Sciatic nerve (tissue), 2 donors: ENCODE measurements at regions not wholly inside any gene's neighbourhood (a gene's known extent, or its start where the extent isn't known, plus 50 kb on each side); places are given as distances from the start of the nearest gene placed in this dataset.
"Not testable (repeated sequence)": the region's sequence is repeated elsewhere in the genome, so short reads cannot be mapped to it uniquely, and the experiment has no call there.

Experiments
- ATAC-seq: fragments of 200-7000 bp; cut with Tn5 transposase; one replicate; pipeline ENCODE4 v1.9.1; 2020; ENCODE audit warnings: mild to moderate bottlenecking, moderate library complexity
- DNase-seq: peaks from one replicate; pipeline ENCODE4 v3.0.0-alpha.2; 2020; ENCODE audit warnings: low spot score
- intact Hi-C: fragments of 100-400 bp; cut with DNase I; formaldehyde crosslinking; loops from one replicate; pipeline ENCODE4 v1.14.2; 2022
- donor health status: DM: no; HTN: no; CAD: no.
- donor health status: DM: no; HTN: no; CAD: no.

- intact Hi-C loops, result no loop called here
- ATAC-seq (no peak), DNase-seq (no peak)
Measured at GRCh38 chr7:118969370-118969769, 744.9 kb downstream of the ANKRD7 start.

DNA sequence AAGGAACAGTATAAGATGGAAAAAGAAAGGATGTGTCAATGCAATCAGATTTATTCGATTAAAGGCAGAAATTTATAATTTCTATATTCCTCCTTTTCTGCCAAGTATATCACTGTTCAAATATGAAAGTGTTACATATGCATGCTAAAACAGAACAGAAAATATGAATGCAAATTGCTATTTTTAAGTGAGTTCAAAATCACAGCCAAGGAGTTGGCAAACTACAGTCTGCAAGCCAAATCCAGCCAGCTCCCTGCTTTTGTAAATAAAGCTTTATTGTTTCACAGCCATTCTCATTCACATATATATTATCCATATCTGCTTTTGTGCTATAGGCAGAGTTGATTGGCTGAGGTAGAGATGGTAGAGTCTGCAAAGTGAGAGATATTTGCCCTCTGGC is 747.2 kb downstream of the ANKRD7 start:
- intact Hi-C loops, result no loop called here
- DNase-seq (no peak), ATAC-seq (no peak)

GRCh38 chr7:118974836-118975235 is 750.3 kb downstream of the ANKRD7 start:
- intact Hi-C loops, result no loop called here
- ATAC-seq, result no peak
- DNase-seq, result no peak

- intact Hi-C loops, result no loop called here
- DNase-seq (no peak), ATAC-seq (no peak)
Measured at GRCh38 chr7:118995350-118995749, 770.8 kb downstream of the ANKRD7 start.

- DNase-seq (no peak), ATAC-seq (no peak)
- intact Hi-C loops, result no loop called here
Measured at GRCh38 chr7:119007236-119007635, 782.7 kb downstream of the ANKRD7 start.

- ATAC-seq (no peak), DNase-seq (no peak)
- intact Hi-C loops, result no loop called here
Measured at GRCh38 chr7:119010635-119011034, 786.1 kb downstream of the ANKRD7 start.

DNA sequence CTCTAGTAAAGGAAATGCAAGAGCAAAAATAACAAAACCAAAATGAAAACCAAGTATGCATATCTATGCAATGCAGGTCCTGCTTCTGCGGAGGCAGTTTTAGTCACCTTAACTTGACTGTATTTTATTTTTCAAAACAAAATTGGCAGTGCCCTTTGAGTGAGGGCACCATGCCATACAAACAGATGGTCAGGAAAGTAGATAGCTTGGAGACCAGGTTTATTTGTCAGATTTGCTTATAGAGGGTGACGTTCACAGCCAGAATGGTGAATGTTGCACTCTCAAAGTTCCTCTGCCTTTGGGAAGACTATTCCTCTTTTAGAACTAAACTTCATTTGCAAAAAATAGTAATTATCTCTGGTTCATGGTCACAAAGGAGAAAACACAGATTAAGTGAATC is 801.9 kb downstream of the ANKRD7 start:
- ATAC-seq, result no peak
- no peak for DNase-seq
- intact Hi-C loops, result no loop called here

DNA sequence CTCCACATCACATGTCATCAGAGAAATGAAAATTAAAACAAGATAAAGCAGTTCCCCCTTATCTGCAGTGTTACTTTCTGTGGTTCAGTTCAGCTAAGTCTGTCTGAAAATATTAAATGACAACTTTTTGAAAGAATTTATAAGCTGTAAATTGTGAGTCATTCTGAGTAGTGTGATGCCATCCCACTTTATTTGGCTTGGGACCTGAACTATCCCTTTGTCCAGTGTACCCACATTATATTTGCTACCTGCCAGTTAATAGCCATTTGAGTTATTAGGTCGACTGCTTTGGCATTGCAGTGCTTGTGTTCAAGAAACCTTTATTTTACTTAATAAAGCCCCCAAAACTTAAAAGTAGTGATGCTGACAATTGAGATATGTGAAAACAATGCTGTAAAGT is 804.2 kb downstream of the ANKRD7 start:
- intact Hi-C loops, result no loop called here
- DNase-seq (no peak), ATAC-seq (no peak)

DNA sequence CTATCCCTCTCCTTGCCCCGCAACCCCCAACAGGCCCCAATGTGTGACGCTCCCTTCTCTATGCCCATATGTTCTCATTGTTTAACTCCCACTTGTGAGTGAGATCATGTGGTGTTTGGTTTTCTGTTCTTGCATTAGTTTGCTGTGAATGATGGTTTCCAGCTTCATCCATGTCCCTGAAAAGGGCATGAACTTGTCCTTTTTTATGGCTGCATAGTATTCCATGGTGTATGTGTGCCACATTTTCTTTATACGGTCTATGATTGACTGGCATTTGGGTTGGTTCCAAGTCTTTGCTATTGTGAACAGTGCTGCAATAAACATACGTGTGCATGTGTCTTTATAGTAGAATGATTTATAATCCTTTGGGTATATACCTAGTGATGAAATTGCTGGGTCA is 807.6 kb downstream of the ANKRD7 start:
- intact Hi-C loops, DNase-seq, ATAC-seq: not testable (repeated sequence)

- DNase-seq (no peak), ATAC-seq (no peak)
- intact Hi-C loops, result no loop called here
Measured at GRCh38 chr7:119033641-119034040, 809.1 kb downstream of the ANKRD7 start.

DNA sequence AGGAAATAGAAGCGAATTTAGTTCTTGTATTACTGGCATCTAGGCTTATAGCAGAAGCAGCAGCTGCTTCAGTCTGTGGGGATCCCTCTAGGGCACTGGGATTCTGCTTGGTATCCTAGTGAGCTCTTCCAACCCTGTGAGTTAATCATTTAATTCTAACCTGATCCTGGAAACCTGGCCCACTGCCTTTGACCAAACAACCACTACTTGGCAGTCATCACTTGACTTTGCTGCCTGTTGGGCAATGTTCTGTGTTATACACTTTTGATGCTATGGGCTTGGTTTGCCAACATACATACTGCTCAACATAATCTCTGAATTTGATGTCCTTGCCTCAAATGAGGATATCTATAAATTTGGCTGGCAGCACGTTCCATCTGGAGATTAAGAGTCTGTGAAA is 813.4 kb downstream of the ANKRD7 start:
- DNase-seq (no peak), ATAC-seq (no peak)
- intact Hi-C loops, result no loop called here

DNA sequence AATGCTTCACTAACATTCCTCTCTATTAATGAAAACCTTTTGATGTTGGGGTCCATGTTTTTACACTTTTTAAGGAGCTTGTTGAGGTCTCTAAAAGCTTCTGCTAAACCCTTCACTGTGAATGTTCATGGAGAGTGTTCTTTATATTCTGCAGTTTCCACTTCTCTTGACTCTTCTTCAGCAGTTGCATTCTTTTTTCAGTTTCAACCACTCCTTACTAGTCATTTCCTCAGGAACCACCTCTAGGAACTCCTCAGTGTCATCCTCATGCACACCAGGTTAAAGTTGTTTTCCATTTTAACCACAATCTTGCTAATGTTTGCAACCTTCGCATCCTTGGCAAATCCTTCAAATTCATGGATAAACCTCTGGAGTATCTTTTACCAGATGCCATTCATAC is 821.6 kb downstream of the ANKRD7 start:
- intact Hi-C loops, result no loop called here

DNA sequence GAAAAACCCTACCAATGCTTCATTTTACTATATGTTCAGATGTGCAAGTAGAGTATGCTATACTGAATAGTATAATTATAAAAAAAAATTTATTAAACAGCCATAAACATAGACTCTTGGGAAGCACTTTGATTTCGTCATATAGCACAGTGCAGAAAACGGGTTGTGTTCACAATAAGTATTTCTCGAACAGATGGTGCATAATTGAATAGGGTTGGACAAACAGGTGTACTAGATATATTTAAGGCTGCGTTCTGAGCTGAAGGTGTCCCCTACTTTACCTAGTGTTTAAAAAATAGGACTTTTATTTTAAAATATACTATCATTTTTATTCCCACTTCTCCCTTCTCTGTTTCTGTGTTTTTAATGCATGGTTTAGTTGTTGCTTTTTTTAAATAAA is 841.5 kb downstream of the ANKRD7 start:
- no peak for ATAC-seq
- intact Hi-C loops, result no loop called here
- DNase-seq, result no peak

More for the DNA sequence above, 821.6 kb downstream of the ANKRD7 start:
- ATAC-seq, result no peak
- no peak for DNase-seq

DNA sequence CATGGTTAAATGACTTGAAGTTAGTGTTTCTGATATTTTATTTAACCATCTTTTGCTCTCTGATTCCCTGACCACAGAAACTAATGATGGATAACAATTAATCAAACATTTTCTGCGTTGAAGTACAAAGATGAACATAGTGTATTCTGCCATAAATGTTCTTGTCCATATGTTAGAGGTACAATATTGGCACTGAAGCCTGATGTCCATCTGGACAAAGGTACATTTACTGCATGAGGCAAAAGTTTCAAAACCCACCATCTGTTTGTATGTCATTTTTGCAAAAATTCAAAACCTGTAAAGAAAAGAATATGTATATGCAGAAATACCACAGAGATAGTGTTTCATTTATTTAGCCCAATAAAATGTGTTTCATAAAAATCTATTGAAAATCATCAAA is 861.5 kb downstream of the ANKRD7 start:
- no peak for ATAC-seq

GRCh38 chr7:119090851-119091250 is 866.3 kb downstream of the ANKRD7 start:
- intact Hi-C loops, result no loop called here
- ATAC-seq (no peak), DNase-seq (no peak)

More for the DNA sequence above, 861.5 kb downstream of the ANKRD7 start:
- intact Hi-C loops, result no loop called here
- DNase-seq, result no peak

DNA sequence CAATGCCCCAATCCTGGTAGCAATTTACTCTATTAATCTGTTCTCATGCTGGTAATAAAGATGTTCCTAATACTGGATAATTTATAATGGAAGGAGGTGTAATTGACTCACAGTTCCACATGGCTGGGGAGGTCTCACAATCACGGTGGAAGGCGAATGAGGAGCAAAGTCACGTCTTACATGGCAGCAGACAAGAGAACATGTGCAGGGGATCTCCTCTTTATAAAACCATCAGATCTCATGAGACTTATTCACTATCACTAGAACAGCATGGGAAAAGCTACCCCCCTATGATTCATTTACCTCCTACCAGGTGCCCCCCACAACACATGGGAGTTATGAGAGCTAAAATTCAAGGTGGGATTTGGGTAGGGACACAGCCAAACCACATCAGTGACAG is 872.2 kb downstream of the ANKRD7 start:
- ATAC-seq (no peak), DNase-seq (no peak)
- intact Hi-C loops, result no loop called here

DNA sequence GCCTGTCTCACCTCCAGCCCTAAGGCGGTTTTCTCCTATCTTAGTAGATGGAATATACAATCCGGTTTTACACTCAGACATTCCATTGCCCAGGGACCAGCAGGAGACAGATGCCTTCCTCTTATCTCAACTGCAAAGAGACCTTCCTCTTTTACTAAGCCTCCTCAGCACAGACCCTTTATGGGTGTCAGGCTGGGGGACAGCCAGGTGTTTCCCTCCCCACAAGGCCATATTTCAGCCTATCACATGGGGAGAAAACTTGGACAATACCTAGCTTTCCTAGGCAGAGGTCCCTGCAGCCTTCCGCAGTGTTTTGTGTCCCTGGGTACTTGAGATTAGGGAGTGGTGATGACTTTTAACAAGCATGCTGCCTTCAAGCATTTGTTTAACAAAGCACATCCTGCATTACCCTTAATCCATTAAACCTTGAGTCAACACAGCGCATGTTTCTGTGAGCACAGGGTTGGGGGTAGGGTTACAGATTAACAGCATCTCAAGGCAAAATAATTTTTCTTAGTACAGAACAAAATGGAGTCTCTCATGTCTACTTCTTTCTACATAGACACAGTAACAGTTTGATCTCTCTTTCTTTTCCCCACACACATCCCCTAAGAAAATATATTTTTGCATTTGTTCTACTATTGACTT is 876.2 kb downstream of the ANKRD7 start:
- intact Hi-C loops, ATAC-seq, DNase-seq: not testable (repeated sequence)

- no peak for DNase-seq
- intact Hi-C loops, result no loop called here
- ATAC-seq, result no peak
Measured at GRCh38 chr7:119102291-119102690, 877.8 kb downstream of the ANKRD7 start.

DNA sequence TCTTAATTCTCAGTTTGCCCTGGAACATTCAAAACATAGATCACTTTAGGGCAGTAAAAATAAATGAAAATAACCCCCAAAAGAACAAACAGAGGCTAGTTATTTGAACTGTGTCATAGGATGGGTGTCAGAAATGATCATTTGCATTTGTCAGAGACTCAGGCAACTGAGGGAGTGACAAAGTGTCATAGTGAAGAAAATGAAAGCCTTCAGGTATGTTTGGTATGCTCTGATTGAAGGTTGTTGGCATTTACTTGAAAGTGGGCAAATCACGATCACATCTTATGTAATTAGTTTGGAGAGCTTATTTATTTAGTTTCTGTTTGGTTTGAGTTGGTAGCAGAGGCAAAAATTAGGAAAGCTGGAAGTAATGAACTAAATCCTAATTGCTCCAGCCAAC is 880.9 kb downstream of the ANKRD7 start:
- no peak for ATAC-seq
- intact Hi-C loops, result no loop called here
- DNase-seq, result no peak

- ATAC-seq (no peak), DNase-seq (no peak)
- intact Hi-C loops, result no loop called here
Measured at GRCh38 chr7:119123326-119123725, 898.8 kb downstream of the ANKRD7 start.

- DNase-seq (no peak), ATAC-seq (no peak)
- intact Hi-C loops, result no loop called here
Measured at GRCh38 chr7:119127706-119128105, 903.2 kb downstream of the ANKRD7 start.

DNA sequence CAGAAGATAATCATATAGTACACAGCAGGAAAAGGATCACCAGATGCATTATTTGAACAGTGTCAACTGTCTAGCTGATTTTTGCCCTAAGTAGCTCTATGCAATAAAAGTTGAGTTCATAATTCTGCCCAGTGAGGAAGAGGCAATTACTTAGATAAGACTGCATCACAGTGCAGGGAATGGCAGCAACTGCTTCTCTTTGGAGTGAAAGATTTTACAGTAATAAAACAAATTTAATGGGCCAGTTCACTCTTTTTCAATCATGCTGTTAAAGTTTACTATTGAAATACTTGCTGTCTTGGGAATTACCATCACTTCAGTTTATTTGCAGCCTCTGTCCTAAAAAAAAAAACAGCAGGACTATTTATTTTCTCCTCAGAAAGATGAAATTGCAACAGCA is 907.9 kb downstream of the ANKRD7 start:
- DNase-seq (no peak), ATAC-seq (no peak)
- intact Hi-C loops, result no loop called here
